HG03439 (cell line): ENCODE measurements at regions not wholly inside any gene's neighbourhood (a gene's known extent, or its start where the extent isn't known, plus 50 kb on each side); places are given as distances from the start of the nearest gene placed in this dataset.
"Not testable (repeated sequence)": the region's sequence is repeated elsewhere in the genome, so short reads cannot be mapped to it uniquely, and the experiment has no call there.

Experiments
- ATAC-seq: cut with Tn5 transposase; IDR thresholded peaks from one replicate; pipeline ENCODE4 v1.9.1; 2021; ENCODE audit warnings: mild to moderate bottlenecking, moderate library complexity; ENCODE audit not compliant: unreplicated experiment

DNA sequence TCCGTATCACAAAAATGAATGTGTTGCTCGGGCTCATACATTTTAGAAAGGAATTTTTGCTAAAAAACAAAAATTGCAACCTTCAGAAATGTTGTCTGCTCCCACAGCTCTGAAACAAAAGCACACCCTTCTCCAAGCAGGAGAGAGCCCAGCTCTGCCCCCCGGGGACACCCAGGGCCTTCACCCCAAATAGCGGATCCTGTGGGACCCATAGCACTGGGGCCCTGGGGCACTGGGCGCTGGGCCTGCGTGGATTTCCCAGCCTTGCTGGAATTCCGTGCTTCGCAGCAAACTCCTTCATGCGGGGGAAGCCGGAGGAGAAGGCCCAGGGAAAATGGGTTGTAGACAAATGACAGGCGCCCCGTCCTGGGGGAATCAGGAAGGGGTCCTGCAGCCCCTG lies 50.5 kb upstream of the SFSWAP start:
- not testable (repeated sequence) for ATAC-seq
